IMR-90 (cell line): ENCODE measurements at regions not wholly inside any gene's neighbourhood (a gene's known extent, or its start where the extent isn't known, plus 50 kb on each side); places are given as distances from the start of the nearest gene placed in this dataset.

ENCODE experiments used
- ATAC-seq: fragments of 200-7000 bp; cut with Tn5 transposase; 2 replicates; pipeline ENCODE4 v1.9.1; 2020; ENCODE audit warnings: low read depth, mild to moderate bottlenecking, moderate library complexity
- BruUV-seq: library from RNA; stranded (reverse); fragments of 400-500 nt; replicated peaks from 2 replicates; lab custom pipeline; 2021; lab: Mats Ljungman, UMichigan
- CTCF ChIA-PET: fragments of 300-600 bp; formaldehyde crosslinking; extraction: SDS; loops from one replicate; lab custom pipeline; 2021; ENCODE audit warnings: antibody characterized with exemption; lab: Yijun Ruan, JAX
- POLR2A ChIA-PET: fragments of 300-600 bp; sonication (Branson Sonifier 250); formaldehyde crosslinking; loops from one replicate; lab custom pipeline; 2022; ENCODE audit warnings: antibody characterized with exemption; ENCODE audit not compliant: unreplicated experiment; lab: Charles Lee
- DNase-seq: peaks from one replicate; pipeline ENCODE4 v3.0.0; 2013
- H2AFZ ChIP-seq: replicated peaks from 2 replicates; pipeline ENCODE3; 2013; ENCODE audit warnings: low read length, mild to moderate bottlenecking; ENCODE audit not compliant: poor library complexity
- H2AK5ac ChIP-seq: 2 replicates; pipeline ENCODE4 v1.6.1; 2013; ENCODE audit warnings: low read depth, low read length, inconsistent platforms
- H2AK9ac ChIP-seq: replicated peaks from 2 replicates; pipeline ENCODE3; 2013; ENCODE audit warnings: mild to moderate bottlenecking, low read depth, low read length, moderate library complexity; ENCODE audit not compliant: poor library complexity
- H2BK120ac ChIP-seq: 2 replicates; pipeline ENCODE4 v1.6.1; 2013; ENCODE audit warnings: low read depth, low read length, inconsistent platforms
- H2BK15ac ChIP-seq: 3 replicates; pipeline ENCODE4 v1.6.1; 2013; ENCODE audit warnings: low read depth, low read length, inconsistent platforms
- H2BK20ac ChIP-seq: 2 replicates; pipeline ENCODE4 v1.6.1; 2013; ENCODE audit warnings: low read depth, mild to moderate bottlenecking, inconsistent platforms, low read length, moderate library complexity
- H2BK5ac ChIP-seq: 2 replicates; pipeline ENCODE4 v1.6.1; 2013; ENCODE audit warnings: mild to moderate bottlenecking, low read depth, low read length, inconsistent platforms; ENCODE audit not compliant: poor library complexity, severe bottlenecking
- H3K14ac ChIP-seq: replicated peaks from 2 replicates; pipeline ENCODE4 v1.6.1; 2013; ENCODE audit warnings: low read depth, low read length, inconsistent platforms
- H3K18ac ChIP-seq: 2 replicates; pipeline ENCODE4 v1.6.1; 2013; ENCODE audit warnings: low read depth, low read length, control low read depth
- H3K23ac ChIP-seq: 2 replicates; pipeline ENCODE4 v1.6.1; 2013; ENCODE audit warnings: low read depth, low read length, inconsistent platforms
- H3K27ac ChIP-seq: 2 replicates; pipeline ENCODE4 v1.5.1; 2013; ENCODE audit warnings: mild to moderate bottlenecking, control low read depth, low read length; ENCODE audit not compliant: insufficient read depth
- H3K27me3 ChIP-seq: 2 replicates; pipeline ENCODE4 v1.6.1; 2013; ENCODE audit warnings: low read length; ENCODE audit not compliant: control insufficient read depth, insufficient read depth
- H3K36me3 ChIP-seq: 2 replicates; pipeline ENCODE4 v1.6.1; 2013; ENCODE audit warnings: low read length, mixed read lengths; ENCODE audit not compliant: control insufficient read depth, insufficient read depth
- H3K4ac ChIP-seq: 2 replicates; pipeline ENCODE4 v1.6.1; 2013; ENCODE audit warnings: low read depth, low read length, inconsistent platforms
- H3K4me1 ChIP-seq: 2 replicates; pipeline ENCODE4 v1.6.1; 2013; ENCODE audit warnings: low read length, mixed read lengths; ENCODE audit not compliant: control insufficient read depth, insufficient read depth
- H3K4me2 ChIP-seq: 2 replicates; pipeline ENCODE4 v1.6.1; 2013; ENCODE audit warnings: low read depth, mild to moderate bottlenecking, control low read depth, low read length, moderate library complexity
- H3K4me3 ChIP-seq: 2 replicates; pipeline ENCODE4 v1.5.1; 2013; ENCODE audit warnings: low read depth, mild to moderate bottlenecking, control low read depth, low read length, moderate library complexity; ENCODE audit not compliant: insufficient read depth
- H3K56ac ChIP-seq: 2 replicates; pipeline ENCODE4 v1.6.1; 2013; ENCODE audit warnings: low read length, inconsistent platforms; ENCODE audit not compliant: insufficient read depth; ENCODE audit errors: extremely low read depth
- H3K79me1 ChIP-seq, 2 experiments: 2 replicates each; pipeline ENCODE4 v1.6.1; 2013; ENCODE audit warnings: low read length in 2 of 2, inconsistent platforms in 1 of 2, low read depth in 1 of 2
- H3K9ac ChIP-seq: 2 replicates; pipeline ENCODE4 v1.6.1; 2013; ENCODE audit warnings: low read depth, low read length, control low read depth
- H3K9me1 ChIP-seq: 2 replicates; pipeline ENCODE4 v1.6.1; 2013; ENCODE audit warnings: low read length, inconsistent platforms; ENCODE audit not compliant: insufficient read depth
- H3K9me3 ChIP-seq: 2 replicates; pipeline ENCODE4 v1.6.1; 2013; ENCODE audit warnings: low read length; ENCODE audit not compliant: control insufficient read depth, insufficient read depth
- H4K20me1 ChIP-seq: 2 replicates; pipeline ENCODE4 v1.6.1; 2013; ENCODE audit warnings: low read length, inconsistent platforms; ENCODE audit not compliant: insufficient read depth
- H4K5ac ChIP-seq: 2 replicates; pipeline ENCODE4 v1.6.1; 2013; ENCODE audit warnings: mild to moderate bottlenecking, low read depth, low read length, control low read depth
- H4K8ac ChIP-seq, 2 experiments: 2 replicates each; pipeline ENCODE4 v1.6.1; 2013; ENCODE audit warnings: low read depth in 2 of 2, low read length in 2 of 2, control low read depth in 1 of 2, inconsistent platforms in 1 of 2
- H4K91ac ChIP-seq: 2 replicates; pipeline ENCODE4 v1.6.1; 2013; ENCODE audit warnings: low read depth, low read length, inconsistent platforms; ENCODE audit not compliant: insufficient read depth
- BHLHE40 ChIP-seq: fragments of 150-350 bp; IDR thresholded peaks from 2 replicates; pipeline ENCODE4 v1.6.1; 2016; ENCODE audit warnings: mild to moderate bottlenecking, low read depth, low read length
- CEBPB ChIP-seq: IDR thresholded peaks from 2 replicates; pipeline ENCODE4 v1.6.1; 2012; ENCODE audit warnings: low read depth, low read length, improper control_type of control experiment
- CHD1 ChIP-seq: IDR thresholded peaks from 2 replicates; pipeline ENCODE4 v1.6.1; 2012; ENCODE audit warnings: low read depth, low read length, improper control_type of control experiment
- CTCF ChIP-seq: conservative IDR thresholded peaks from 2 replicates; pipeline ENCODE4 v1.5.1; 2012; ENCODE audit warnings: mild to moderate bottlenecking, low read depth, low read length, improper control_type of control experiment
- FOS ChIP-seq: fragments of 150-350 bp; IDR thresholded peaks from 2 replicates; pipeline ENCODE4 v1.6.1; 2016; ENCODE audit warnings: low read depth, low read length
- MAFK ChIP-seq: IDR thresholded peaks from 2 replicates; pipeline ENCODE4 v1.6.1; 2012; ENCODE audit warnings: low read depth, low read length, improper control_type of control experiment
- MAZ ChIP-seq: IDR thresholded peaks from 2 replicates; pipeline ENCODE4 v1.6.1; 2012; ENCODE audit warnings: low read depth, mild to moderate bottlenecking, low read length, improper control_type of control experiment, moderate library complexity, borderline replicate concordance
- MXI1 ChIP-seq: IDR thresholded peaks from 2 replicates; pipeline ENCODE4 v1.6.1; 2012; ENCODE audit warnings: low read depth, mild to moderate bottlenecking, low read length, moderate library complexity, borderline replicate concordance
- NFE2L2 ChIP-seq: fragments of 150-350 bp; IDR thresholded peaks from 2 replicates; pipeline ENCODE4 v1.6.1; 2016; ENCODE audit warnings: low read depth, mild to moderate bottlenecking, low read length
- POLR2A ChIP-seq: IDR thresholded peaks from 2 replicates; pipeline ENCODE4 v1.6.1; 2012; ENCODE audit warnings: mild to moderate bottlenecking, low read depth, low read length
- RAD21 ChIP-seq: IDR thresholded peaks from 2 replicates; pipeline ENCODE4 v1.6.1; 2012; ENCODE audit warnings: low read length, improper control_type of control experiment
- RCOR1 ChIP-seq: IDR thresholded peaks from 2 replicates; pipeline ENCODE4 v1.6.1; 2012; ENCODE audit warnings: mild to moderate bottlenecking, low read length, improper control_type of control experiment; ENCODE audit not compliant: insufficient replicate concordance
- RFX5 ChIP-seq: IDR thresholded peaks from 2 replicates; pipeline ENCODE4 v1.8.0; 2012; ENCODE audit warnings: low read depth, mild to moderate bottlenecking, low read length, moderate library complexity
- SMC3 ChIP-seq: fragments of 150-350 bp; IDR thresholded peaks from 2 replicates; pipeline ENCODE4 v1.6.1; 2016; ENCODE audit warnings: low read depth, mild to moderate bottlenecking, antibody characterized with exemption, low read length, moderate library complexity
- USF2 ChIP-seq: fragments of 150-350 bp; IDR thresholded peaks from 2 replicates; pipeline ENCODE4 v1.6.1; 2017; ENCODE audit warnings: mild to moderate bottlenecking, antibody characterized with exemption, low read length, low read depth
- WGBS, 2 experiments: methylation state at CpG; one replicate each; pipeline versions ENCODE4 v1.1.5 to v1.1.7; 2013; ENCODE audit warnings: missing lambda C conversion rate in 2 of 2; ENCODE audit not compliant: insufficient read length in 1 of 2; ENCODE audit errors: extremely low coverage in 2 of 2; 5-methylcytosine and 5-hydroxymethylcytosine counted together
- dilution Hi-C: fragments of 300-500 bp; cut with HindIII; formaldehyde crosslinking; loops from one replicate; pipeline ENCODE4 v1.14.3; 2018; ENCODE audit warnings: low sequenced_read_pairs; ENCODE audit not compliant: unreplicated experiment
- in situ Hi-C: fragments of 300-500 bp; cut with MboI; formaldehyde crosslinking; loops from 3 replicates; pipeline ENCODE4 v1.14.3; 2019; ENCODE audit warnings: low sequenced_read_pairs, inconsistent platforms, mixed read lengths
- intact Hi-C: fragments of 100-400 bp; cut with micrococcal nuclease; formaldehyde crosslinking; loops from 2 replicates; pipeline ENCODE4 v1.10.0; 2022
- TF ChIP-seq, protein P1 (sequence below): fragments of 150-350 bp; IDR thresholded peaks from 2 replicates; pipeline ENCODE4 v1.6.1; 2016; ENCODE audit warnings: low read depth, mild to moderate bottlenecking, low read length, moderate library complexity, borderline replicate concordance

GRCh38 chr2:67616749-67617148 is 219.6 kb downstream of the ETAA1 start:
- Histone ChIP-seq H3K4me2 (peak overlapping the region; percentile 1; the same call in 1 of the 2 replicates), H3K36me3 (no peaks in the 10 kb centered on the region), H3K27me3 (no peaks in the 10 kb centered on the region), H3K4ac (peak overlapping the region; percentile 45), H4K91ac (no peak overlapping the region), H3K18ac (no peak overlapping the region; the same call in 1 of the 2 replicates), H2BK15ac (no peak overlapping the region), H2AFZ (peak overlapping the region; percentile 73), H3K23ac (no peak overlapping the region; the same call in 1 of the 2 replicates), H2AK9ac (no peak overlapping the region), H3K79me1 (0 out of 4 replicates have a peak, but pooled peaks cover 0 to 3% of the 10 kb centered on the region in 2 experiments), H3K14ac (0 out of 2 replicates have a peak overlapping the region, but pooled peaks have one; percentile 38), H3K9me1 (no peaks in the 10 kb centered on the region), H3K4me1 (peaks cover 7% of the 10 kb centered on the region), H3K4me3 (no peak overlapping the region), H4K8ac (0 out of 4 replicates have a peak overlapping the region, but pooled peaks of 1 of the 2 experiments have one; percentile 6), H3K56ac (no peak overlapping the region), H3K9me3 (no peaks in the 10 kb centered on the region), H4K20me1 (no peaks in the 10 kb centered on the region), H2BK120ac (no peak overlapping the region; the same call in 1 of the 2 replicates), H3K27ac (peak overlapping the region; percentile 3; the same call in 1 of the 2 replicates), H2BK20ac (peak overlapping the region; percentile 59; the same call in 1 of the 2 replicates), H4K5ac (no peak overlapping the region), H3K9ac (no peak overlapping the region), H2AK5ac (no peak overlapping the region), H2BK5ac (peak overlapping the region; percentile 48)
- ATAC-seq (peak; percentile 87), DNase-seq (peak; percentile 96)
- WGBS, 2 experiments: no CpG with 5 or more reads among the region's 1 CpG
- in situ Hi-C loops: no loop called here
- POLR2A ChIA-PET: no interaction called here
- CTCF ChIA-PET: no interaction called here
- intact Hi-C loops: no loop called here
- dilution Hi-C loops: no loop called here
- no peak for TF ChIP-seq BHLHE40
- TF ChIP-seq RFX5: no peak
- TF ChIP-seq POLR2A: no peak
- no peak for TF ChIP-seq CTCF
- TF ChIP-seq CHD1: no peak
- no peak for TF ChIP-seq SMC3
- TF ChIP-seq RAD21: no peak
- 0 out of 2 replicates have a peak, but pooled peaks have one; percentile 15 for TF ChIP-seq FOS
- TF ChIP-seq MXI1: no peak
- no peak for TF ChIP-seq RCOR1
- TF ChIP-seq, protein P1, sequence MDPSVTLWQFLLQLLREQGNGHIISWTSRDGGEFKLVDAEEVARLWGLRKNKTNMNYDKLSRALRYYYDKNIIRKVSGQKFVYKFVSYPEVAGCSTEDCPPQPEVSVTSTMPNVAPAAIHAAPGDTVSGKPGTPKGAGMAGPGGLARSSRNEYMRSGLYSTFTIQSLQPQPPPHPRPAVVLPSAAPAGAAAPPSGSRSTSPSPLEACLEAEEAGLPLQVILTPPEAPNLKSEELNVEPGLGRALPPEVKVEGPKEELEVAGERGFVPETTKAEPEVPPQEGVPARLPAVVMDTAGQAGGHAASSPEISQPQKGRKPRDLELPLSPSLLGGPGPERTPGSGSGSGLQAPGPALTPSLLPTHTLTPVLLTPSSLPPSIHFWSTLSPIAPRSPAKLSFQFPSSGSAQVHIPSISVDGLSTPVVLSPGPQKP: no peak
- no peak for TF ChIP-seq MAZ
- TF ChIP-seq USF2: peak; percentile 39; the same call in 1 of the 2 replicates
- no peak for TF ChIP-seq MAFK
- TF ChIP-seq CEBPB: peak; percentile 31; the same call in 1 of the 2 replicates
- TF ChIP-seq NFE2L2: no peak
- BruUV-seq: no TSS peak
